B cell (primary cell): ENCODE measurements at regions not wholly inside any gene's neighbourhood (a gene's known extent, or its start where the extent isn't known, plus 50 kb on each side); places are given as distances from the start of the nearest gene placed in this dataset.

Source experiments
- ATAC-seq: fragments of 200-7000 bp; cut with Tn5 transposase; one replicate; pipeline ENCODE4 v1.10.0; 2021; ENCODE audit warnings: low read depth, mild to moderate bottlenecking, moderate number of reproducible peaks, moderate library complexity
- CTCF ChIA-PET: fragments of 350-600 bp; sonication (Branson Sonifier 250); formaldehyde crosslinking; loops from one replicate; lab custom pipeline; 2021; ENCODE audit warnings: antibody characterized with exemption, inconsistent platforms; lab: Charles Lee
- POLR2A ChIA-PET: fragments of 350-600 bp; sonication (Branson Sonifier 250); formaldehyde crosslinking; loops from one replicate; lab custom pipeline; 2021; ENCODE audit warnings: antibody characterized with exemption; lab: Charles Lee
- DNase-seq: peaks from one replicate; pipeline ENCODE4 v3.0.0; 2013
- H2AFZ ChIP-seq: 2 replicates; pipeline ENCODE4 v1.6.1; 2012; ENCODE audit warnings: mild to moderate bottlenecking, low read depth, low read length; ENCODE audit not compliant: insufficient read depth, poor library complexity, severe bottlenecking
- H3K27ac ChIP-seq, 2 donors: 1 replicate in 1 of 2; 2 replicates in 1 of 2; pipeline ENCODE4 v1.5.1; 2012 to 2013; ENCODE audit warnings: low read length in 2 of 2, mild to moderate bottlenecking in 2 of 2, moderate library complexity in 1 of 2
- H3K27me3 ChIP-seq, 4 experiments: fragments of 200-600 bp in 1 of 4; sonication (generic) in 1 of 4; replicated peaks in 1 of 4; 1 replicate in 2 of 4; 2 replicates in 2 of 4; pipeline versions ENCODE4 v1.6.1 to v1.7.0; 2013 to 2016; ENCODE audit warnings: low read length in 3 of 4, mild to moderate bottlenecking in 2 of 4, mixed read lengths in 1 of 4, moderate library complexity in 1 of 4; ENCODE audit not compliant: insufficient read depth in 4 of 4, control insufficient read depth in 3 of 4; ENCODE audit errors: control extremely low read depth in 1 of 4
- H3K36me3 ChIP-seq, 2 experiments: replicated peaks in 1 of 2; 1 replicate in 1 of 2; 2 replicates in 1 of 2; pipeline versions ENCODE4 v1.6.1 to v1.7.1; 2013; ENCODE audit warnings: low read length in 1 of 2; ENCODE audit not compliant: insufficient read depth in 2 of 2, control insufficient read depth in 1 of 2; ENCODE audit errors: control extremely low read depth in 1 of 2, extremely low read depth in 1 of 2
- H3K4me1 ChIP-seq, 2 donors: fragments of 200-600 bp in 1 of 2; sonication (generic) in 1 of 2; 1 replicate in 1 of 2; 2 replicates in 1 of 2; pipeline versions ENCODE4 v1.5.1 to v1.6.1; 2013 to 2017; ENCODE audit warnings: low read length in 2 of 2; ENCODE audit not compliant: control insufficient read depth in 2 of 2, insufficient read depth in 2 of 2
- H3K4me2 ChIP-seq: replicated peaks from 2 replicates; pipeline ENCODE3; 2012; ENCODE audit warnings: mild to moderate bottlenecking, low read depth, low read length; ENCODE audit not compliant: poor library complexity, severe bottlenecking
- H3K4me3 ChIP-seq, 5 experiments: fragments of 200-600 bp in 1 of 5; sonication (generic) in 1 of 5; 1 replicate in 3 of 5; 2 replicates in 2 of 5; pipeline versions ENCODE4 v1.5.1 to v1.7.0; 2011 to 2016; ENCODE audit warnings: low read length in 4 of 5, mild to moderate bottlenecking in 4 of 5, low read depth in 2 of 5, control low read depth in 1 of 5, moderate library complexity in 1 of 5; ENCODE audit not compliant: insufficient read depth in 1 of 5; ENCODE audit errors: control extremely low read depth in 1 of 5, extremely low read depth in 1 of 5
- H3K79me2 ChIP-seq: fragments of 200-600 bp; sonication (generic); one replicate; pipeline ENCODE4 v1.6.0; 2016; ENCODE audit warnings: low read length; ENCODE audit not compliant: control insufficient read depth, insufficient read depth
- H3K9ac ChIP-seq: fragments of 200-600 bp; sonication (generic); 2 replicates; pipeline ENCODE4 v1.6.1; 2017; ENCODE audit warnings: mild to moderate bottlenecking, low read length, moderate library complexity
- H3K9me3 ChIP-seq, 3 donors: one replicate each; pipeline versions ENCODE4 v1.6.1 to v1.7.1; 2013; ENCODE audit warnings: low read length in 2 of 3; ENCODE audit not compliant: control insufficient read depth in 2 of 3, insufficient read depth in 1 of 3; ENCODE audit errors: control extremely low read depth in 1 of 3
- H4K20me1 ChIP-seq: 2 replicates; pipeline ENCODE4 v1.6.0; 2012; ENCODE audit warnings: mild to moderate bottlenecking, low read length; ENCODE audit not compliant: insufficient read depth, control insufficient read depth, poor library complexity, severe bottlenecking
- H3K27ac Mint-ChIP-seq: one replicate; pipeline ENCODE4 v1.8.0; 2021; ENCODE audit warnings: mixed read lengths
- H3K27me3 Mint-ChIP-seq: one replicate; pipeline ENCODE4 v1.8.0; 2021; ENCODE audit warnings: mixed read lengths
- H3K4me1 Mint-ChIP-seq: one replicate; pipeline ENCODE4 v1.8.0; 2021; ENCODE audit warnings: mixed read lengths
- H3K4me3 Mint-ChIP-seq: one replicate; pipeline ENCODE4 v1.8.0; 2021; ENCODE audit warnings: mixed read lengths
- H3K9me3 Mint-ChIP-seq: one replicate; pipeline ENCODE4 v1.8.0; 2022; ENCODE audit warnings: mixed read lengths; ENCODE audit not compliant: insufficient read depth
- CTCF ChIP-seq: fragments of 200-600 bp; IDR thresholded peaks from one replicate; pipeline ENCODE4 v1.8.0; 2022; ENCODE audit warnings: antibody characterized with exemption, mild to moderate bottlenecking
- EZH2 ChIP-seq: IDR thresholded peaks from 2 replicates; pipeline ENCODE4 v1.6.1; 2012; ENCODE audit warnings: borderline replicate concordance, low read depth, mild to moderate bottlenecking, moderate library complexity, low read length; ENCODE audit not compliant: insufficient read depth, poor library complexity, severe bottlenecking
- whole genome bisulfite sequencing: methylation state at CpG from one replicate; pipeline ENCODE4 v1.1.5; 2013; ENCODE audit warnings: missing lambda C conversion rate; ENCODE audit not compliant: insufficient coverage; 5-methylcytosine and 5-hydroxymethylcytosine counted together
- intact Hi-C: fragments of 100-400 bp; cut with micrococcal nuclease; formaldehyde crosslinking; loops from one replicate; pipeline ENCODE4 v1.10.0; 2022

DNA sequence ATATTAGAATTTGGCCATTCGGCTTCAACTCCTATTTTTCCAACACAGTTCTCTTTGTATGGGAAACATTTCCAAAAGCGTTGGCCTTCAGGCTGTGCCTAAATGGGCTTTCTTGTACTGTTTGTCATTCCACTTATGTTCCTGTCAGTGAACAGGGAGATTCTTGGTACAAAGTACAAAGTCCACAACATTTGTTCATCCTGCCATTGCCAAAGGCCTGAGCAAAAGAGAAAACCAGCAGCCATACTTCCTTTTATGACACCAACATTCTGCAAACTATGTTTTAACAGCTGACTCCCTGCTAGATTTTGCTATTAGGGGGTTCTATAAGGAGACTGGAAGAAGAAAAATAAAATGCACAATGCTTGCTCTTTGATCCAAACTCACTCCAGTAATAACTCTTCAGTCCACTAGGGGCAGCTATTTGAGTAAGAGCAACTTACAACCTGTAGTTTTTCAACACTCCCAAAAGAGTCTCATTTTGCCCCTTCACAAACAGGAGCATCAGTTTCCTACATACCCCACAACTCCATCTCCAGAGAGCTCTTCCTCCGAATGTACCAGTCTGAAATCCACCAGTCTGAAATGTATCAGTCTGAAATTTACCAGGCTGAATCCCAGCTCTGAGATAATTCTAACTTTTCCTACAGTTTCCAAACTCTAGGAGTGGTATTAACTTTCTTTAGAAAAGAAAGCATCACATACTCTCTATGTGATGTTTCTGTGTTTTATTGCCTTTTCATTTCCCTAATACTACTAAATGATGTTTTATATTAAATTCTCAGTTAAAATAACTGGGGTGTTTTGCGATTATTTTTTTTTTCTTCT, 693.8 kb downstream of the DNAH5 start:
- Histone ChIP-seq H4K20me1 (no peaks in the 10 kb centered on the region), H2AFZ (no peak overlapping the region), H3K27me3 (no peaks in the 10 kb centered on the region), H3K27ac (no peak overlapping the region), H3K4me3 (no peak overlapping the region), H3K4me1 (no peaks in the 10 kb centered on the region), H3K9me3 (no peaks in the 10 kb centered on the region), H3K4me2 (no peak overlapping the region), H3K9ac (no peak overlapping the region), H3K79me2 (no peaks in the 10 kb centered on the region), H3K36me3 (no peaks in the 10 kb centered on the region)
- H3K9me3 Mint-ChIP-seq, result peaks cover 9% of the 10 kb centered on the region
- ATAC-seq (no peak), DNase-seq (no peak)
- no peak for TF ChIP-seq EZH2
- TF ChIP-seq CTCF, result no peak
- H3K27me3 Mint-ChIP-seq, result no peaks in the 10 kb centered on the region
- no CpG with 5 or more reads among the region's 4 CpGs for WGBS
- ChIA-PET CTCF (no interaction called here), POLR2A (no interaction called here)
- no peak overlapping the region for H3K27ac Mint-ChIP-seq
- intact Hi-C loops, result no loop called here
- no peaks in the 10 kb centered on the region for H3K4me1 Mint-ChIP-seq
- no peak overlapping the region for H3K4me3 Mint-ChIP-seq

- intact Hi-C loops, result no loop called here
- CTCF ChIA-PET, result no interaction called here
Observed at GRCh38 chr5:13249854-13250253, 694.6 kb downstream of the DNAH5 start.

More at GRCh38 chr5:13249854-13250253, 694.6 kb downstream of the DNAH5 start:
- H3K4me1 ChIP-seq, result no peaks in the 10 kb centered on the region
- Mint-ChIP-seq H3K27ac (no peak overlapping the region), H3K4me1 (no peaks in the 10 kb centered on the region), H3K9me3 (peaks cover 11% of the 10 kb centered on the region), H3K4me3 (no peak overlapping the region), H3K27me3 (no peaks in the 10 kb centered on the region)
- H3K27ac ChIP-seq, result no peak overlapping the region
- H3K9ac ChIP-seq, result no peak overlapping the region
- no peaks in the 10 kb centered on the region for H3K27me3 ChIP-seq
- no peak overlapping the region for H3K4me3 ChIP-seq
- H3K36me3 ChIP-seq, result no peaks in the 10 kb centered on the region
- DNase-seq, result no peak
- no peaks in the 10 kb centered on the region for H3K79me2 ChIP-seq
- H3K9me3 ChIP-seq, result no peaks in the 10 kb centered on the region
- no peak overlapping the region for H2AFZ ChIP-seq
- POLR2A ChIA-PET, result no interaction called here
- no CpG with 5 or more reads among the region's 1 CpG for WGBS
- ATAC-seq, result no peak
- no peaks in the 10 kb centered on the region for H4K20me1 ChIP-seq
- no peak overlapping the region for H3K4me2 ChIP-seq
- TF ChIP-seq CTCF (no peak), EZH2 (no peak)
